ENCODE measurements at regions not wholly inside any gene's neighbourhood (a gene's known extent, or its start where the extent isn't known, plus 50 kb on each side); places are given as distances from the start of the nearest gene placed in this dataset.

DNA sequence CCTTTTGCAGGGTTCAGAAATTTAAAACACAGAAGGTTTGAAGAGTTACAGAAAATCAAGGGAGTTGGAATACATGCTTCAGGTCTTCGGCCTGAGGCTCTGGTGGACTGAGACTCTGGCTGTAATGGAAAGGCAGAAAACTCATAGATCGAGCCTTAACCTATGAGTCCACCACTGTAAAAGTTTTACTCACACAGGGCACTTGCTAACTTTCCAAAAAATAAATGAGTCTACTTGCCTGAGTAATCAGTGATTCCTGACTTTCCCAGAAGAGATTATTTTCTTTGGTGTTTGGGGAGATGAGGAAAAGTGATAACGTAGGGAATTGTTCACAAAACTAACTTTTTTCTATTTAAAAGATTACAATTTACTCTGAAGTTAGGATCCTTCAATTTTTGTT is 108.0 kb downstream of the MBL2 start:
- FAIRE-seq (no peak), DNase-seq (ENCODE audit: low read depth, low spot score) (no peak)
- Histone ChIP-seq H3K27me3 (ENCODE audit: control insufficient read depth, extremely low read depth, insufficient read depth, low read length) (no peaks in the 10 kb centered on the region), H3K36me3 (ENCODE audit: control insufficient read depth in 2 of 2, extremely low read depth in 1 of 2, insufficient read depth in 2 of 2, low read length in 2 of 2) (no peaks in the 10 kb centered on the region), H3K9me3 (ENCODE audit: control insufficient read depth, low read depth, low read length) (peaks cover 3% of the 10 kb centered on the region), H4K20me1 (ENCODE audit: control insufficient read depth, extremely low read depth, insufficient read depth, low read length) (no peaks in the 10 kb centered on the region), H3K9ac (ENCODE audit: control insufficient read depth, extremely low read depth, insufficient read depth, low read length) (no peak overlapping the region), H2AFZ (ENCODE audit: control insufficient read depth, low read length) (no peak overlapping the region), H3K79me2 (ENCODE audit: control insufficient read depth, insufficient read depth, low read length) (no peaks in the 10 kb centered on the region), H3K9me1 (ENCODE audit: control insufficient read depth, extremely low read depth, insufficient read depth, low read length) (no peaks in the 10 kb centered on the region), H3K4me3 (ENCODE audit: control insufficient read depth in 2 of 3, extremely low read depth in 1 of 3, insufficient read depth in 2 of 3, low read depth in 1 of 3, low read length in 3 of 3) (no peak overlapping the region), H3K4me2 (ENCODE audit: control insufficient read depth, extremely low read depth, insufficient read depth, low read depth, low read length) (no peak overlapping the region), H3K4me1 (ENCODE audit: control insufficient read depth, extremely low read depth, insufficient read depth, low read length) (no peaks in the 10 kb centered on the region), H3K27ac (ENCODE audit: control insufficient read depth, insufficient read depth, low read length) (no peak overlapping the region)
- TF ChIP-seq EZH2 (IDR thresholded peaks at IDR 0.05; ENCODE audit: low read length), result no peak
- TF ChIP-seq, protein P1, sequence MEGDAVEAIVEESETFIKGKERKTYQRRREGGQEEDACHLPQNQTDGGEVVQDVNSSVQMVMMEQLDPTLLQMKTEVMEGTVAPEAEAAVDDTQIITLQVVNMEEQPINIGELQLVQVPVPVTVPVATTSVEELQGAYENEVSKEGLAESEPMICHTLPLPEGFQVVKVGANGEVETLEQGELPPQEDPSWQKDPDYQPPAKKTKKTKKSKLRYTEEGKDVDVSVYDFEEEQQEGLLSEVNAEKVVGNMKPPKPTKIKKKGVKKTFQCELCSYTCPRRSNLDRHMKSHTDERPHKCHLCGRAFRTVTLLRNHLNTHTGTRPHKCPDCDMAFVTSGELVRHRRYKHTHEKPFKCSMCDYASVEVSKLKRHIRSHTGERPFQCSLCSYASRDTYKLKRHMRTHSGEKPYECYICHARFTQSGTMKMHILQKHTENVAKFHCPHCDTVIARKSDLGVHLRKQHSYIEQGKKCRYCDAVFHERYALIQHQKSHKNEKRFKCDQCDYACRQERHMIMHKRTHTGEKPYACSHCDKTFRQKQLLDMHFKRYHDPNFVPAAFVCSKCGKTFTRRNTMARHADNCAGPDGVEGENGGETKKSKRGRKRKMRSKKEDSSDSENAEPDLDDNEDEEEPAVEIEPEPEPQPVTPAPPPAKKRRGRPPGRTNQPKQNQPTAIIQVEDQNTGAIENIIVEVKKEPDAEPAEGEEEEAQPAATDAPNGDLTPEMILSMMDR (optimal IDR thresholded peaks at IDR 0.05 in 1 of 3, IDR thresholded peaks at IDR 0.05 in 1 of 3, conservative IDR thresholded peaks at IDR 0.05 in 1 of 3; ENCODE audit: extremely low read depth in 1 of 3, insufficient read depth in 2 of 3, low read length in 3 of 3), result no peak
- dilution Hi-C loops (cut with MboI; ENCODE audit: extremely low pct_ligation_motif_present, low sequenced_read_pairs), result no loop called here

DNA sequence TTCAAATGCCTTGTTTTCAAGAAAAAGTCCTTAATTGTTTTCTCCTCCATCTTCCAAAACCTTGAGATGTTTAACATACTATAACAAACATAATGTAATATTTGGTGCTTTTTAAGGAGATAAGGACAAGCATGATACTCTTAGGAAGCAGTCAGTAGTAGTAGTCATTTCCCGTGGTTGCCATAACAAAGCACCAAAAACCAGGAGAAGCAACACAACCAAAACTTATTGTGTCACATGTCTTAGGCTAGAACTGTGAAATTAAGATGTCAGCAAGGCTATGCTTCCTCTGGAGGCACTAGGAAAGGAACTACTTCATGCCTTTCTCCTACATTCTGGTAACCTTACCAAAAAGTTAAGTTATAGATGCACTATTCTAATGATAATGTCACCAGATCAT is 106.8 kb downstream of the MBL2 start:
- peaks cover 3% of the 10 kb centered on the region for H3K9me3 ChIP-seq (ENCODE audit: control insufficient read depth, low read depth, low read length)
- no peak overlapping the region for H3K4me3 ChIP-seq (ENCODE audit: control insufficient read depth in 2 of 3, extremely low read depth in 1 of 3, insufficient read depth in 2 of 3, low read depth in 1 of 3, low read length in 3 of 3)
- no peaks in the 10 kb centered on the region for H4K20me1 ChIP-seq (ENCODE audit: control insufficient read depth, extremely low read depth, insufficient read depth, low read length)
- no peak for DNase-seq (ENCODE audit: low read depth, low spot score)
- H3K9ac ChIP-seq (ENCODE audit: control insufficient read depth, extremely low read depth, insufficient read depth, low read length), result no peak overlapping the region
- H2AFZ ChIP-seq (ENCODE audit: control insufficient read depth, low read length), result no peak overlapping the region
- dilution Hi-C loops (cut with MboI; ENCODE audit: extremely low pct_ligation_motif_present, low sequenced_read_pairs), result no loop called here
- no peak for FAIRE-seq
- H3K79me2 ChIP-seq (ENCODE audit: control insufficient read depth, insufficient read depth, low read length), result no peaks in the 10 kb centered on the region
- H3K9me1 ChIP-seq (ENCODE audit: control insufficient read depth, extremely low read depth, insufficient read depth, low read length), result no peaks in the 10 kb centered on the region
- H3K4me1 ChIP-seq (ENCODE audit: control insufficient read depth, extremely low read depth, insufficient read depth, low read length), result no peaks in the 10 kb centered on the region
- no peak overlapping the region for H3K27ac ChIP-seq (ENCODE audit: control insufficient read depth, insufficient read depth, low read length)
- no peak for TF ChIP-seq EZH2 (IDR thresholded peaks at IDR 0.05; ENCODE audit: low read length)
- TF ChIP-seq, protein P1 (optimal IDR thresholded peaks at IDR 0.05 in 1 of 3, IDR thresholded peaks at IDR 0.05 in 1 of 3, conservative IDR thresholded peaks at IDR 0.05 in 1 of 3; ENCODE audit: extremely low read depth in 1 of 3, insufficient read depth in 2 of 3, low read length in 3 of 3), result no peak
- H3K36me3 ChIP-seq (ENCODE audit: control insufficient read depth in 2 of 2, extremely low read depth in 1 of 2, insufficient read depth in 2 of 2, low read length in 2 of 2), result no peaks in the 10 kb centered on the region
- no peaks in the 10 kb centered on the region for H3K27me3 ChIP-seq (ENCODE audit: control insufficient read depth, extremely low read depth, insufficient read depth, low read length)
- H3K4me2 ChIP-seq (ENCODE audit: control insufficient read depth, extremely low read depth, insufficient read depth, low read depth, low read length), result no peak overlapping the region

Data from keratinocyte (primary cell).